ENCODE measurements at regions not wholly inside any gene's neighbourhood (a gene's known extent, or its start where the extent isn't known, plus 50 kb on each side); places are given as distances from the start of the nearest gene placed in this dataset.

- no peak for DNase-seq
These were observed 192.1 kb upstream of the KLF14 start for GRCh38 chr7:130926001-130926691.

GRCh38 chr7:130927062-130927461, 193.1 kb upstream of the KLF14 start:
- no peak for DNase-seq

- DNase-seq: no peak
These were observed 193.6 kb upstream of the KLF14 start for GRCh38 chr7:130927564-130927963.

- no peak for DNase-seq
These were observed 196.1 kb upstream of the KLF14 start for GRCh38 chr7:130929896-130930659.

- peak in 1 of 58 donors; percentile 12 for DNase-seq
These were observed 196.7 kb upstream of the KLF14 start for GRCh38 chr7:130930681-130931080.

- no peak for DNase-seq
These were observed 197.4 kb upstream of the KLF14 start for GRCh38 chr7:130931423-130931822.

GRCh38 chr7:130932088-130932487, 198.1 kb upstream of the KLF14 start:
- DNase-seq: no peak

GRCh38 chr7:130932667-130933432, 198.8 kb upstream of the KLF14 start:
- no peak for DNase-seq

GRCh38 chr7:130933919-130934318, 199.9 kb upstream of the KLF14 start:
- no peak for DNase-seq

GRCh38 chr7:130935564-130936157, 201.7 kb upstream of the KLF14 start:
- no peak for DNase-seq

- no peak for DNase-seq
These were observed 202.4 kb upstream of the KLF14 start for GRCh38 chr7:130936202-130936931.

GRCh38 chr7:130937016-130937415, 203.0 kb upstream of the KLF14 start:
- no peak for DNase-seq

GRCh38 chr7:130937830-130938229, 203.8 kb upstream of the KLF14 start:
- DNase-seq: no peak

GRCh38 chr7:130938661-130939060, 204.7 kb upstream of the KLF14 start:
- no peak for DNase-seq

GRCh38 chr7:130939321-130940095, 205.5 kb upstream of the KLF14 start:
- DNase-seq: no peak

- DNase-seq: no peak
These were observed 206.3 kb upstream of the KLF14 start for GRCh38 chr7:130940326-130940725.

GRCh38 chr7:130940907-130941306, 206.9 kb upstream of the KLF14 start:
- DNase-seq: no peak

GRCh38 chr7:130941322-130942210, 207.6 kb upstream of the KLF14 start:
- peak in 22 of 58 donors; percentile 17 to 54 (median 31) for DNase-seq

Measured in anterior cingulate cortex (tissue), 58 donors.